Lower lobe of right lung (tissue), 2 donors: ENCODE measurements at regions not wholly inside any gene's neighbourhood (a gene's known extent, or its start where the extent isn't known, plus 50 kb on each side); places are given as distances from the start of the nearest gene placed in this dataset.

Experiments used
- ATAC-seq, 2 donors: fragments of 200-7000 bp; cut with Tn5 transposase; one replicate each; pipeline ENCODE4 v1.9.1; 2020 to 2022; ENCODE audit warnings: mild to moderate bottlenecking in 2 of 2, moderate library complexity in 2 of 2
- DNase-seq: peaks from one replicate; pipeline ENCODE4 v3.0.0-alpha.2; 2020
- H3K27ac ChIP-seq: fragments of 200-600 bp; one replicate; pipeline ENCODE4 v1.8.0; 2022
- H3K27me3 ChIP-seq: fragments of 200-600 bp; one replicate; pipeline ENCODE4 v1.8.0; 2022; ENCODE audit warnings: low read depth
- H3K36me3 ChIP-seq: fragments of 200-600 bp; one replicate; pipeline ENCODE4 v1.8.0; 2022; ENCODE audit warnings: mild to moderate bottlenecking
- H3K4me1 ChIP-seq: fragments of 200-600 bp; one replicate; pipeline ENCODE4 v1.8.0; 2022
- H3K4me3 ChIP-seq: fragments of 200-600 bp; one replicate; pipeline ENCODE4 v1.8.0; 2022; ENCODE audit warnings: mild to moderate bottlenecking
- H3K9me3 ChIP-seq: fragments of 200-600 bp; one replicate; pipeline ENCODE4 v1.8.0; 2022
- intact Hi-C: fragments of 100-400 bp; cut with DNase I; formaldehyde crosslinking; loops from one replicate; pipeline ENCODE4 v1.11.0; 2022
- TF ChIP-seq, protein P1 (sequence below): fragments of 200-600 bp; IDR thresholded peaks from one replicate; pipeline ENCODE4 v1.8.0; 2022; ENCODE audit warnings: antibody characterized with exemption, mild to moderate bottlenecking
- donor health status: DM: no; HTN: yes; CAD: no; lungs with severe emphysema.

- ATAC-seq (no peak), DNase-seq (no peak)
- intact Hi-C loops: no loop called here
- Histone ChIP-seq H3K4me3 (no peak overlapping the region), H3K9me3 (no peaks in the 10 kb centered on the region), H3K27me3 (no peaks in the 10 kb centered on the region), H3K27ac (no peak overlapping the region), H3K36me3 (no peaks in the 10 kb centered on the region), H3K4me1 (no peaks in the 10 kb centered on the region)
- TF ChIP-seq, protein P1, sequence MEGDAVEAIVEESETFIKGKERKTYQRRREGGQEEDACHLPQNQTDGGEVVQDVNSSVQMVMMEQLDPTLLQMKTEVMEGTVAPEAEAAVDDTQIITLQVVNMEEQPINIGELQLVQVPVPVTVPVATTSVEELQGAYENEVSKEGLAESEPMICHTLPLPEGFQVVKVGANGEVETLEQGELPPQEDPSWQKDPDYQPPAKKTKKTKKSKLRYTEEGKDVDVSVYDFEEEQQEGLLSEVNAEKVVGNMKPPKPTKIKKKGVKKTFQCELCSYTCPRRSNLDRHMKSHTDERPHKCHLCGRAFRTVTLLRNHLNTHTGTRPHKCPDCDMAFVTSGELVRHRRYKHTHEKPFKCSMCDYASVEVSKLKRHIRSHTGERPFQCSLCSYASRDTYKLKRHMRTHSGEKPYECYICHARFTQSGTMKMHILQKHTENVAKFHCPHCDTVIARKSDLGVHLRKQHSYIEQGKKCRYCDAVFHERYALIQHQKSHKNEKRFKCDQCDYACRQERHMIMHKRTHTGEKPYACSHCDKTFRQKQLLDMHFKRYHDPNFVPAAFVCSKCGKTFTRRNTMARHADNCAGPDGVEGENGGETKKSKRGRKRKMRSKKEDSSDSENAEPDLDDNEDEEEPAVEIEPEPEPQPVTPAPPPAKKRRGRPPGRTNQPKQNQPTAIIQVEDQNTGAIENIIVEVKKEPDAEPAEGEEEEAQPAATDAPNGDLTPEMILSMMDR: no peak
These were observed 187.9 kb upstream of the IL15 start for GRCh38 chr4:141448490-141448889.

- no peak overlapping the region for H3K4me3 ChIP-seq
- intact Hi-C loops: no loop called here
- TF ChIP-seq, protein P1: no peak
- H3K27ac ChIP-seq: no peak overlapping the region
- ATAC-seq (no peak), DNase-seq (no peak)
- H3K27me3 ChIP-seq: no peaks in the 10 kb centered on the region
- H3K9me3 ChIP-seq: no peaks in the 10 kb centered on the region
- H3K36me3 ChIP-seq: no peaks in the 10 kb centered on the region
- no peaks in the 10 kb centered on the region for H3K4me1 ChIP-seq
These were observed 186.5 kb upstream of the IL15 start for GRCh38 chr4:141449927-141450326.

DNA sequence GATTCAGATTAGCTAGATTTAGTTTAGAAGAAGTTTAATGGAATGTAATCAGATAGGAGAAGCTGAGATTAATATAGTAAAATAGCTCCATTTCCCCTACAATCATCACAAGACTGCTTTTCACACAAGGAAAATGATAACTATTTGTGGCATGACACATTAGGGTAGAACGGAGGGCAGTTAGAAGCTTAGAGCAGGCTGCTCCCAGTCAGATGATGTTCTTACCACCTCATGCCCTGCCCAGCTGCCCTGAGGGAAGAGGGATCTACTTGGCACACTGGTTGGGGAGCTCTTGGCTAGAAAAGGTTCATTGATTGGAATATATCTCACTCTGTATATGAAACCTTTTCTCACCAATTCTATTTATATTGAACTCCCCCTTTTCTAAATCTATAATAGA is 180.7 kb upstream of the IL15 start:
- intact Hi-C loops: no loop called here
- DNase-seq (no peak), ATAC-seq (no peak)

GRCh38 chr4:141457653-141458052 is 178.7 kb upstream of the IL15 start:
- intact Hi-C loops: no loop called here
- H3K27ac ChIP-seq: no peak overlapping the region
- H3K36me3 ChIP-seq: no peaks in the 10 kb centered on the region
- DNase-seq (no peak), ATAC-seq (no peak)
- TF ChIP-seq, protein P1: no peak
- no peak overlapping the region for H3K4me3 ChIP-seq
- no peaks in the 10 kb centered on the region for H3K27me3 ChIP-seq
- no peaks in the 10 kb centered on the region for H3K4me1 ChIP-seq
- no peaks in the 10 kb centered on the region for H3K9me3 ChIP-seq

More for the DNA sequence above, 180.7 kb upstream of the IL15 start:
- Histone ChIP-seq H3K27me3 (no peaks in the 10 kb centered on the region), H3K36me3 (no peaks in the 10 kb centered on the region), H3K9me3 (no peaks in the 10 kb centered on the region), H3K4me3 (no peak overlapping the region), H3K4me1 (no peaks in the 10 kb centered on the region), H3K27ac (no peak overlapping the region)
- TF ChIP-seq, protein P1: no peak

DNA sequence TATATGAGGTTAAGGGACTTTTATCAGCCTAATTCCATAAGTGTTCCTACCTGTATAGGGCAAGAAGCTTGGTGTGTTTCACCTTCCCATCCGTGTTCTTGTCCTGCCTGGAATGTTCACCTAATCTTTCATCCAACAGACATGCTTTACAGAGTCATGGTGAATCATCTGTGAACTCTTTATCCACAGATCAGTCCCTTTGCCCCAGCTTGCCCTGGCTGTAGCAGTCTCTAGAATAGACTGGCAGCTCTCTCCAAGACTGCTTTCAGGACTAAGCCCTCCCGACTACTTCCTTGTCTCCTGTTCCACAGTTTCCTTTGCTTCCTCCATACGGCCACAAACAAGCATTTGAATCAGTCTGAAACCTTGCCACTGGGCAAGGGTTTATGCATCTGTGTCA is 177.9 kb upstream of the IL15 start:
- H3K27ac ChIP-seq: no peak overlapping the region
- no peaks in the 10 kb centered on the region for H3K36me3 ChIP-seq
- H3K4me3 ChIP-seq: no peak overlapping the region
- no peaks in the 10 kb centered on the region for H3K27me3 ChIP-seq
- TF ChIP-seq, protein P1: no peak
- intact Hi-C loops: no loop called here
- ATAC-seq (no peak), DNase-seq (no peak)
- H3K4me1 ChIP-seq: no peaks in the 10 kb centered on the region
- no peaks in the 10 kb centered on the region for H3K9me3 ChIP-seq

DNA sequence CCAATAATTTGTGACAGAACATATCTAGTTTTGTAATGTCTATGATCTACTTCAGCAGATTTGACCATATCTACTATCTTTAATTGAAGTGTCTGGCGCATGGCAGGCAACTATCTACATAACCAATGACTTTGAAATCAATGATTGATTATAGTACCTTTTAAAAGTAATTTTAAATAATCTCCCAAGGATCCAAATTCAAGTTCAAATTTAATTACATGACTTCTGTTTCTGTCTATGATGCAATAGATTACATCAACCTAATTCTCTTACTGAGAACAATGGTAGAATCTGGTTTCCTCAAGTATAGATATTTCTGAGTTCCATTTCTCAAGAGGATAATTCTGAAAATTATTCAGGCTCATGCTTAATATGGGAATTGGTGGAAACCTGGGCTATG is 177.4 kb upstream of the IL15 start:
- ATAC-seq (no peak), DNase-seq (no peak)
- no peak overlapping the region for H3K27ac ChIP-seq
- H3K9me3 ChIP-seq: no peaks in the 10 kb centered on the region
- H3K27me3 ChIP-seq: no peaks in the 10 kb centered on the region
- H3K4me1 ChIP-seq: no peaks in the 10 kb centered on the region
- no peak overlapping the region for H3K4me3 ChIP-seq
- TF ChIP-seq, protein P1: no peak
- no peaks in the 10 kb centered on the region for H3K36me3 ChIP-seq
- intact Hi-C loops: no loop called here
